GM18909 (cell line): ENCODE measurements at regions not wholly inside any gene's neighbourhood (a gene's known extent, or its start where the extent isn't known, plus 50 kb on each side); places are given as distances from the start of the nearest gene placed in this dataset.

Source experiments
- ATAC-seq: cut with Tn5 transposase; IDR thresholded peaks from one replicate; pipeline ENCODE4 v1.9.1; 2021; ENCODE audit warnings: mild to moderate bottlenecking; ENCODE audit not compliant: unreplicated experiment, poor library complexity

- no peak for ATAC-seq
Observed at GRCh38 chr10:121205625-121206024, 354.5 kb downstream of the WDR11 start.

- ATAC-seq: no peak
Observed at GRCh38 chr10:121211446-121211845, 360.3 kb downstream of the WDR11 start.

- ATAC-seq: no peak
Observed at GRCh38 chr10:121213437-121213836, 362.3 kb downstream of the WDR11 start.

- no peak for ATAC-seq
Observed at GRCh38 chr10:121216295-121216694, 365.1 kb downstream of the WDR11 start.

- no peak for ATAC-seq
Observed at GRCh38 chr10:121216721-121217181, 365.6 kb downstream of the WDR11 start.

- ATAC-seq: no peak
Observed at GRCh38 chr10:121217331-121217730, 366.2 kb downstream of the WDR11 start.

GRCh38 chr10:121221072-121221471, 369.9 kb downstream of the WDR11 start:
- no peak for ATAC-seq

- ATAC-seq: no peak
Observed at GRCh38 chr10:121221991-121222390, 370.8 kb downstream of the WDR11 start.

- ATAC-seq: no peak
Observed at GRCh38 chr10:121222842-121223241, 371.7 kb downstream of the WDR11 start.

GRCh38 chr10:121231079-121231478, 367.2 kb downstream of the FGFR2 start:
- no peak for ATAC-seq

- no peak for ATAC-seq
Observed at GRCh38 chr10:121232494-121232893, 365.8 kb downstream of the FGFR2 start.

- ATAC-seq: no peak
Observed at GRCh38 chr10:121235692-121236091, 362.6 kb downstream of the FGFR2 start.

- ATAC-seq: no peak
Observed at GRCh38 chr10:121236621-121237020, 361.6 kb downstream of the FGFR2 start.

GRCh38 chr10:121237718-121238117, 360.5 kb downstream of the FGFR2 start:
- ATAC-seq: no peak

- no peak for ATAC-seq
Observed at GRCh38 chr10:121240011-121240410, 358.2 kb downstream of the FGFR2 start.

GRCh38 chr10:121240556-121240955, 357.7 kb downstream of the FGFR2 start:
- no peak for ATAC-seq

- ATAC-seq: no peak
Observed at GRCh38 chr10:121241337-121241736, 356.9 kb downstream of the FGFR2 start.

- no peak for ATAC-seq
Observed at GRCh38 chr10:121242741-121243608, 355.3 kb downstream of the FGFR2 start.

GRCh38 chr10:121243609-121244241, 354.5 kb downstream of the FGFR2 start:
- ATAC-seq: no peak

- ATAC-seq: no peak
Observed at GRCh38 chr10:121244818-121245217, 353.4 kb downstream of the FGFR2 start.

- no peak for ATAC-seq
Observed at GRCh38 chr10:121245754-121246153, 352.5 kb downstream of the FGFR2 start.

GRCh38 chr10:121248266-121248665, 350.0 kb downstream of the FGFR2 start:
- ATAC-seq: no peak
